ENCODE measurements at regions not wholly inside any gene's neighbourhood (a gene's known extent, or its start where the extent isn't known, plus 50 kb on each side); places are given as distances from the start of the nearest gene placed in this dataset.

- CTCF ChIA-PET = no interaction called here
- DNase-seq (ENCODE audit: low read depth) = no peak
- no peaks in the 10 kb centered on the region for H3K27me3 ChIP-seq (ENCODE audit: control insufficient read depth, insufficient read depth, low read length)
- TF ChIP-seq, protein P1, sequence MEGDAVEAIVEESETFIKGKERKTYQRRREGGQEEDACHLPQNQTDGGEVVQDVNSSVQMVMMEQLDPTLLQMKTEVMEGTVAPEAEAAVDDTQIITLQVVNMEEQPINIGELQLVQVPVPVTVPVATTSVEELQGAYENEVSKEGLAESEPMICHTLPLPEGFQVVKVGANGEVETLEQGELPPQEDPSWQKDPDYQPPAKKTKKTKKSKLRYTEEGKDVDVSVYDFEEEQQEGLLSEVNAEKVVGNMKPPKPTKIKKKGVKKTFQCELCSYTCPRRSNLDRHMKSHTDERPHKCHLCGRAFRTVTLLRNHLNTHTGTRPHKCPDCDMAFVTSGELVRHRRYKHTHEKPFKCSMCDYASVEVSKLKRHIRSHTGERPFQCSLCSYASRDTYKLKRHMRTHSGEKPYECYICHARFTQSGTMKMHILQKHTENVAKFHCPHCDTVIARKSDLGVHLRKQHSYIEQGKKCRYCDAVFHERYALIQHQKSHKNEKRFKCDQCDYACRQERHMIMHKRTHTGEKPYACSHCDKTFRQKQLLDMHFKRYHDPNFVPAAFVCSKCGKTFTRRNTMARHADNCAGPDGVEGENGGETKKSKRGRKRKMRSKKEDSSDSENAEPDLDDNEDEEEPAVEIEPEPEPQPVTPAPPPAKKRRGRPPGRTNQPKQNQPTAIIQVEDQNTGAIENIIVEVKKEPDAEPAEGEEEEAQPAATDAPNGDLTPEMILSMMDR (IDR thresholded peaks at IDR 0.05; ENCODE audit: insufficient read depth, low read depth, low read length) = no peak
- H3K36me3 ChIP-seq (ENCODE audit: control insufficient read depth, insufficient read depth, low read length) = no peaks in the 10 kb centered on the region
- POLR2A ChIA-PET = no interaction called here
- no peak overlapping the region for H3K4me3 ChIP-seq (ENCODE audit: low read depth, low read length)
Measured at GRCh38 chr2:70036290-70036689, 51.0 kb upstream of the PCBP1 start.

DNA sequence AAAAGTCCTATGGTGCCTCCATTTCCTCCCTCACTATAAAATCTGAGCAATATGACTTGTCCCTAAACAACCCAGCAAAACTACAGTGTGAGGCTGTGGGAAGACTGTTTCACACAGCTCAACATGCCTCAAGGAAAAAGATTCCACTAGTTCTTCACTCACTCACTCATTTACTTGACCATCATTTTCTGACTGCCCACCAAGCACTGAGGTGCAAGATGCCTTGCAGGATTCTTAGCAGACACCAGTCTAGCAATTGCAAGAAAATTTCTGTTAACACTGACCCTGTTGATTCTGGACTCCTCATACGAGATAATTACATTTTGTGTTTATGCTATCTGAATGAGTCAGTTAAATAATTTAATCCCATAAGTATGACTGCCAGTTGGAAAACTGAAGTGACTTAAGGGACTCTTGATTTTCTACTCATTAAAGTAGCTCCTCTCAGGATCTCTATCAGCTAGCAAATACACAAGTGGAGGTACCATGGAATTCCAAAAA, 51.9 kb upstream of the PCBP1 start:
- no peaks in the 10 kb centered on the region for H3K27me3 ChIP-seq (ENCODE audit: control insufficient read depth, insufficient read depth, low read length)
- ChIA-PET POLR2A (interaction anchor here (0.7 kb wide), 1 partner anchor 121 kb away, joined by 3 read pairs; the partner anchor contains the start of gene MXD1), CTCF (no interaction called here)
- H3K36me3 ChIP-seq (ENCODE audit: control insufficient read depth, insufficient read depth, low read length) = no peaks in the 10 kb centered on the region
- TF ChIP-seq, protein P1 (IDR thresholded peaks at IDR 0.05; ENCODE audit: insufficient read depth, low read depth, low read length) = no peak
- H3K4me3 ChIP-seq (ENCODE audit: low read depth, low read length) = no peak overlapping the region
- peak; percentile 16 for DNase-seq (ENCODE audit: low read depth)

DNA sequence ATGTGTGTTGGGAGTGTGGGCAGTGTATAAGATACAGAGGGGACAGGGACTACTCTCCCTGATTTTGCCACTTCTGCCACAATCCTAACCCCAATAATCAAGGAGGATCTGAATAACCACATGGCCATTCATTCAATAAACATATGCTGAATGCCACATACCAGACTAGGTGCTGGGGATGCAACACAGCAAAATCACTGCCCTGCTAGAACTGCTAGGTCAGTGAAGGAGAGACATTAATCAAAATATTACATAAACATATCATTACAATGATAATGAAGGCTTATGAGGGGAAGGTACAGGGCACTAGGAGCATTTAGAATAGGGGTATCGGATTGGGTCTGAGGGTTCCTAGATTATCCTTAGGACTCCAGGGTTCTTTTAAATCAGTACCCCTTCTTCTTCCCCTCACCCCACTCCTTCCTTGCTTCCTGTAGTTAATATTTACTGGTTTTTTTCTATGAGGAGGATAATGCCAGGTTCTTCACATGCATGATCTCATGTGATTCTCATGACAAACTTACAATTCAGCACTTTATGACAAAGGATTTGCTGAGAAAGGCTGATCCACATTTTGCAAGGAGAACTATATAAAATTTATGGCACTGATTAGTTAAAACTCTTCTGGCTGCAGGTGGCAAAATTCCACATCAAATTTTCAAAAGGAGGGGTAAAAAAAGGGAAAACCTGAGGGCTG, 56.4 kb upstream of the PCBP1 start:
- no peak overlapping the region for H3K4me3 ChIP-seq (ENCODE audit: low read depth, low read length)
- no peak for DNase-seq (ENCODE audit: low read depth)
- no peaks in the 10 kb centered on the region for H3K36me3 ChIP-seq (ENCODE audit: control insufficient read depth, insufficient read depth, low read length)
- TF ChIP-seq, protein P1 (IDR thresholded peaks at IDR 0.05; ENCODE audit: insufficient read depth, low read depth, low read length) = no peak
- no peaks in the 10 kb centered on the region for H3K27me3 ChIP-seq (ENCODE audit: control insufficient read depth, insufficient read depth, low read length)
- ChIA-PET CTCF (no interaction called here), POLR2A (no interaction called here)

- Histone ChIP-seq H3K36me3 (ENCODE audit: control insufficient read depth, insufficient read depth, low read length) (no peaks in the 10 kb centered on the region), H3K4me3 (ENCODE audit: low read depth, low read length) (no peak overlapping the region), H3K27me3 (ENCODE audit: control insufficient read depth, insufficient read depth, low read length) (no peaks in the 10 kb centered on the region)
- TF ChIP-seq, protein P1 (IDR thresholded peaks at IDR 0.05; ENCODE audit: insufficient read depth, low read depth, low read length) = no peak
- no peak for DNase-seq (ENCODE audit: low read depth)
- ChIA-PET CTCF (interaction anchor here (1.5 kb wide), 1 partner anchor 10 kb away, joined by 5 read pairs; no protein-coding TSS in a partner anchor), POLR2A (no interaction called here)
Measured at GRCh38 chr2:70029814-70030409, 57.4 kb upstream of the PCBP1 start.

DNA sequence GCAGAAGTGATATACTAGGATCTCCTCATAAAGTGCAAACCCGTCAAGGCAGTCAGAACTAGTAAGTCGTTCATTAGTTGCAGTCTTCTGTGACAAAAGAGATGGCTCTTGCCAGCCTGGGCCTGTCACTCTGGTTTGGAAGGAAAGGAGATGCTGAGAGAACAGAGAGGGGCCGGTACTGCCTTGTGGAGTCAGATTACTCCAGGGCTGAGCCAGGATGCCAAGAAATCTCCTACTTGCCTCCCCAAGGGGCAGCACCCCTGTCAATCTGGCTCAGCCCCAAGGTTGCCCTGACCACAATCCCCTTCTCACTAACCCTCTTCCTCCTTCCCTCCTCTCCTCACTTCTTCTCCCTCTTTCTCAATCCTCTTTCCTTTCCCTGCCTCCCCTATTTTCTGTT, 62.9 kb upstream of the ASPRV1 start:
- CTCF ChIA-PET = interaction anchor here (1.2 kb wide), 1 partner anchor 9 kb away, joined by 4 read pairs; no protein-coding TSS in a partner anchor
- POLR2A ChIA-PET = no interaction called here
- no peak for DNase-seq (ENCODE audit: low read depth)
- H3K36me3 ChIP-seq (ENCODE audit: control insufficient read depth, insufficient read depth, low read length) = no peaks in the 10 kb centered on the region
- no peaks in the 10 kb centered on the region for H3K27me3 ChIP-seq (ENCODE audit: control insufficient read depth, insufficient read depth, low read length)
- TF ChIP-seq, protein P1 (IDR thresholded peaks at IDR 0.05; ENCODE audit: insufficient read depth, low read depth, low read length) = no peak
- no peak overlapping the region for H3K4me3 ChIP-seq (ENCODE audit: low read depth, low read length)

Data from BJ (cell line).